ENCODE measurements at regions not wholly inside any gene's neighbourhood (a gene's known extent, or its start where the extent isn't known, plus 50 kb on each side); places are given as distances from the start of the nearest gene placed in this dataset.

GRCh38 chr14:83660597-83660996 lies 1869.3 kb upstream of the FLRT2 start:
- H3K27me3 Mint-ChIP-seq (ENCODE audit: insufficient read depth, low read depth, poor library complexity), result peaks cover 2% of the 10 kb centered on the region
- TF ChIP-seq ETS1 (IDR thresholded peaks at IDR 0.05) (no peak), ZNF114 (CRISPR knock-in tag; IDR thresholded peaks at IDR 0.05) (no peak)
- no peak overlapping the region for H3K4me3 Mint-ChIP-seq
- H3K9me3 Mint-ChIP-seq, result no peaks in the 10 kb centered on the region
- no peak overlapping the region for H3K27ac ChIP-seq (ENCODE audit: low read depth)
- no peaks in the 10 kb centered on the region for H3K27me3 ChIP-seq (ENCODE audit: insufficient read depth)
- no peak overlapping the region for H2AFZ ChIP-seq
- no peaks in the 10 kb centered on the region for H3K36me3 ChIP-seq (ENCODE audit: insufficient read depth)
- no peak for ATAC-seq
- DNase-seq (ENCODE audit: low spot score), result no peak
- peaks cover 19% of the 10 kb centered on the region for H3K4me1 Mint-ChIP-seq
- H3K36me3 Mint-ChIP-seq (ENCODE audit: low read depth), result no peaks in the 10 kb centered on the region
- no peaks in the 10 kb centered on the region for H4K20me1 ChIP-seq (replicated peaks; ENCODE audit: insufficient read depth)
- H3K9me2 ChIP-seq (ENCODE audit: insufficient read depth), result no peaks in the 10 kb centered on the region
- no peak overlapping the region for H3K4me2 ChIP-seq
- H3F3A ChIP-seq (replicated peaks; ENCODE audit: low read depth), result no peaks in the 10 kb centered on the region
- H3K4me1 ChIP-seq (ENCODE audit: insufficient read depth), result peaks cover 13% of the 10 kb centered on the region
- H3K4me3 ChIP-seq, result no peak overlapping the region
- no peaks in the 10 kb centered on the region for H3K79me2 ChIP-seq (replicated peaks; ENCODE audit: insufficient read depth)
- H3K27ac Mint-ChIP-seq, result no peak overlapping the region

- no peak overlapping the region for H3K4me3 ChIP-seq
- H2AFZ ChIP-seq, result no peak overlapping the region
- H3K36me3 ChIP-seq (ENCODE audit: insufficient read depth), result no peaks in the 10 kb centered on the region
- TF ChIP-seq CTCF (conservative IDR thresholded peaks at IDR 0.05; ENCODE audit: low read depth in 2 of 2), result no peak
- TF ChIP-seq NANOG (IDR thresholded peaks at IDR 0.05; ENCODE audit: borderline replicate concordance), result peak; percentile 68
- ATAC-seq, result no peak
- no peak overlapping the region; the same call in 1 of the 2 replicates for H3K4me2 ChIP-seq
- H3K27me3 Mint-ChIP-seq (ENCODE audit: insufficient read depth, low read depth, poor library complexity), result peaks cover 2% of the 10 kb centered on the region
- H3K4me1 ChIP-seq (ENCODE audit: insufficient read depth), result peaks cover 13% of the 10 kb centered on the region
- H3K9me2 ChIP-seq (ENCODE audit: insufficient read depth), result no peaks in the 10 kb centered on the region
- H4K20me1 ChIP-seq (replicated peaks; ENCODE audit: insufficient read depth), result no peaks in the 10 kb centered on the region
- no peak overlapping the region for H3K27ac ChIP-seq (ENCODE audit: low read depth)
- H3F3A ChIP-seq (replicated peaks; ENCODE audit: low read depth), result no peaks in the 10 kb centered on the region
- H3K36me3 Mint-ChIP-seq (ENCODE audit: low read depth), result no peaks in the 10 kb centered on the region; the same call in 2 of the 3 replicates
- peaks cover 19% of the 10 kb centered on the region for H3K4me1 Mint-ChIP-seq
- no peaks in the 10 kb centered on the region for H3K27me3 ChIP-seq (ENCODE audit: insufficient read depth)
- H3K9me3 Mint-ChIP-seq, result peaks cover 2% of the 10 kb centered on the region; the same call in 1 of the 3 replicates
- H3K79me2 ChIP-seq (replicated peaks; ENCODE audit: insufficient read depth), result no peaks in the 10 kb centered on the region
- H3K4me3 Mint-ChIP-seq, result no peak overlapping the region
- peak overlapping the region; percentile 93 for H3K27ac Mint-ChIP-seq
- peak; percentile 15 for DNase-seq (ENCODE audit: low spot score)
These were observed 1865.6 kb upstream of the FLRT2 start for GRCh38 chr14:83664389-83664788.

- no peaks in the 10 kb centered on the region for H3F3A ChIP-seq (replicated peaks; ENCODE audit: low read depth)
- no peaks in the 10 kb centered on the region for H3K9me2 ChIP-seq (ENCODE audit: insufficient read depth)
- Mint-ChIP-seq H3K36me3 (ENCODE audit: low read depth) (no peaks in the 10 kb centered on the region), H3K4me3 (no peak overlapping the region), H3K9me3 (peaks cover 3% of the 10 kb centered on the region; the same call in 2 of the 3 replicates), H3K4me1 (no peaks in the 10 kb centered on the region), H3K27me3 (ENCODE audit: insufficient read depth, low read depth, poor library complexity) (no peaks in the 10 kb centered on the region), H3K27ac (no peak overlapping the region)
- H3K4me3 ChIP-seq, result no peak overlapping the region
- no peaks in the 10 kb centered on the region for H3K27me3 ChIP-seq (ENCODE audit: insufficient read depth)
- H4K20me1 ChIP-seq (replicated peaks; ENCODE audit: insufficient read depth), result no peaks in the 10 kb centered on the region
- H2AFZ ChIP-seq, result no peak overlapping the region
- ATAC-seq, result no peak
- no peaks in the 10 kb centered on the region for H3K36me3 ChIP-seq (ENCODE audit: insufficient read depth)
- no peaks in the 10 kb centered on the region for H3K79me2 ChIP-seq (replicated peaks; ENCODE audit: insufficient read depth)
- H3K4me1 ChIP-seq (ENCODE audit: insufficient read depth), result no peaks in the 10 kb centered on the region
- no peak overlapping the region for H3K27ac ChIP-seq (ENCODE audit: low read depth)
- no peak for DNase-seq (ENCODE audit: low spot score)
- no peak overlapping the region for H3K4me2 ChIP-seq
- TF ChIP-seq JUNB (IDR thresholded peaks at IDR 0.05; ENCODE audit: unreplicated experiment) (no peak), ZNF114 (CRISPR knock-in tag; IDR thresholded peaks at IDR 0.05) (no peak), POLR2AphosphoS5 (IDR thresholded peaks at IDR 0.05; ENCODE audit: low read depth) (no peak), STAT1 (IDR thresholded peaks at IDR 0.05; ENCODE audit: unreplicated experiment) (no peak), REST (IDR thresholded peaks at IDR 0.05; ENCODE audit: unreplicated experiment) (no peak), ETS1 (IDR thresholded peaks at IDR 0.05) (no peak), CREB1 (CRISPR knock-in tag; IDR thresholded peaks at IDR 0.05; ENCODE audit: low read depth) (no peak), EZH2phosphoT487 (IDR thresholded peaks at IDR 0.05; ENCODE audit: unreplicated experiment) (no peak), EZH2 (IDR thresholded peaks at IDR 0.05; ENCODE audit: low read depth, unreplicated experiment) (no peak)
These were observed 1840.7 kb upstream of the FLRT2 start for GRCh38 chr14:83689265-83689664.

All from GM23338 (cell line).